NCI-H1417 (cell line): ENCODE measurements at regions not wholly inside any gene's neighbourhood (a gene's known extent, or its start where the extent isn't known, plus 50 kb on each side); places are given as distances from the start of the nearest gene placed in this dataset.
"Not testable (repeated sequence)": the region's sequence is repeated elsewhere in the genome, so short reads cannot be mapped to it uniquely, and the experiment has no call there.

Source experiments
- DNase-seq, 3 experiments: peaks; one replicate each; lab custom pipeline; 2025; lab: John Stamatoyannopoulos, UW

GRCh38 chr10:121135512-121135911 is 284.4 kb downstream of the WDR11 start:
- no peak for DNase-seq

GRCh38 chr10:121137533-121137932 is 286.4 kb downstream of the WDR11 start:
- DNase-seq: no peak

DNA sequence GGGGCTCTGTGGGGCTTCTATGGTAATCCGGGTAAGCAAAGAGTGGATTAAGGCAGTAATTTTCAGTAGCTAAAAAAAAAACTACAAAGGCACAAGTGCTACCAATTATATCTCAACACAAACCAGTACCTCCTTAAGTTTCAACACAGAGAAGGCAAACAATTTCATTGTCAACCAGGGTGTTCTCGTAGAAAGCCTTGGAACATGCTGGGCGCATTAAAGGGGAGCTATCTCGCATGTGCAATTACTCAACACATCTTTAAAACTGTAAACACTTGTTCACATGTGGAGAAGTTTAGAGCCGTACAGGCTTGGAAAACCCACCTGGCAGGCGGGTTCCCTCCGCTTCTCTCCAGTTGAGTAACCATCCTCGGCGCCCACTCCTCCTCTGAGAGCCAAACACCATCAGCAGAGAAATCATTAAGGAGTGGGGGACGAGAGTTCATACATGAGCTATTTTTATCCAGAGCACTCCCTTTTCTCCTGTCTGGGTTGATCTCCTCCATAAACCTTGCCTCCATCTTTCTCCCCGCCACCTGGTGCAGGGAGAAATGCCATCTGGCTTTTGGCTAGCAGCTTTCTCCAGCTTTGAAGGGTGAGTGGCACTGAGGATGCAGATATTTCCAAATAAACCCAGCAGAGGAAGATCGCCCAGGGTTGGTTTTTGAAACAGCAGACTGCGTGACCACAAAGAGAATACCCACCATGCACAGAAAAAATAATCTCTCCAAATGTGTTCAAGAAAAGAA is 287.1 kb downstream of the WDR11 start:
- DNase-seq: peak in 1 of 3 experiments; percentile 0

DNA sequence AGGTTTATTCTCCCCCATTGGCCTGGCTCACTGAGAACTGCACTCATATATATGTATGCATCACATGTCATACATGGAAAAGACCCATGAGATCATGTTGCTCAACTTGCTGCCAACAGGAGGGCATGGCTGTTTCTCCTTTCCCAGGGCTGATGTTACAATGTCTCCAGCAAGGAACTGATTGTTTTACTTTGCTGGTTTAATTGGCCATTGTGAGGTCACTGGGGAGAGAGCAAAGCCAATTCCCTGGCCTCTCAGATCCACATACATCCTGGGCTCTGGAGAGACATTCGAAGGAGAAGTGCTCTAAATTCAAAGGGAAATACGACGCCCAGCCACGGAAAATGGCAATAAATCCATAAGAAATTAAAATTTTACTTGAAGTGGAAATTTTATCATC is 287.8 kb downstream of the WDR11 start:
- no peak for DNase-seq

GRCh38 chr10:121145802-121146395 is 294.7 kb downstream of the WDR11 start:
- not testable (repeated sequence) for DNase-seq

DNA sequence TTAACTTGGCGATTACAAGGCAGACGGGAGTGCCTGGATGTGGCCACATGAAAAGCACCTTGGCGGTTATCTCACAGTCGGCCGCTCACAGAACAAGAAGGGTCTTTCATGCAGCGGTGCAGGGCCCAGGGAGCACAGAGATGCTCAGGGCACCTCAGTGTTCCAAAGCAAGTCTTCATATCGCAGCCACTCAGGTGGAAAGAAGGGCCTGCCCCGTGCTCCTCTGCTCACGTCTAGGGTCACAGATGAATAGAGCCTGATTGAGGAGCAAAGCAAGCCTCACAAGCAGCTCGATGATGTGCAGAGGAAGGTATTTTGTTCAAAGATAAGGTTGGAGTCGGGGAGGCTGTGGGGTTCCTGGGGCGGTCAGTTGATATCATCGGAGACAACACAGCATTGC is 297.8 kb downstream of the WDR11 start:
- no peak for DNase-seq

DNA sequence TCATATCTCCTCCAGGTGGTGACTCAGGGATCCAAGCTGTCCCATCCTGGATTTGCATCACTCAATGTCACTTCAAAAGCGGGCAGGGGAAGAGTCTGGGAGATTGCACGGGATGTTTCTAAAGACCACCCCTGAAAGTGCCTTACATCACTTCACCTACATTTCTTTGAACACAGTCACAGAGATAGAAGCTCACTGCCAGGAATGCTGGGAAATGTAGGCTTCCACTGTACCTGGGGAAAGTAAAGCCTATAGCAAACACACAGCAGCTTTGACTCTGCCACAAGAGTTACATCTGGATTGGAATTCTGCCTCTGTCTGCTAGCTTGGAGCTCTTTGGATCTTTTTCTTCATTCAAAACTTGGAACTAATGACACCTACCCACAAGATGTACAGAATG is 300.9 kb downstream of the WDR11 start:
- no peak for DNase-seq

GRCh38 chr10:121152935-121153334 is 301.8 kb downstream of the WDR11 start:
- no peak for DNase-seq

GRCh38 chr10:121154310-121154709 is 303.1 kb downstream of the WDR11 start:
- DNase-seq: no peak

- DNase-seq: no peak
These were observed 303.7 kb downstream of the WDR11 start for GRCh38 chr10:121154846-121155245.

DNA sequence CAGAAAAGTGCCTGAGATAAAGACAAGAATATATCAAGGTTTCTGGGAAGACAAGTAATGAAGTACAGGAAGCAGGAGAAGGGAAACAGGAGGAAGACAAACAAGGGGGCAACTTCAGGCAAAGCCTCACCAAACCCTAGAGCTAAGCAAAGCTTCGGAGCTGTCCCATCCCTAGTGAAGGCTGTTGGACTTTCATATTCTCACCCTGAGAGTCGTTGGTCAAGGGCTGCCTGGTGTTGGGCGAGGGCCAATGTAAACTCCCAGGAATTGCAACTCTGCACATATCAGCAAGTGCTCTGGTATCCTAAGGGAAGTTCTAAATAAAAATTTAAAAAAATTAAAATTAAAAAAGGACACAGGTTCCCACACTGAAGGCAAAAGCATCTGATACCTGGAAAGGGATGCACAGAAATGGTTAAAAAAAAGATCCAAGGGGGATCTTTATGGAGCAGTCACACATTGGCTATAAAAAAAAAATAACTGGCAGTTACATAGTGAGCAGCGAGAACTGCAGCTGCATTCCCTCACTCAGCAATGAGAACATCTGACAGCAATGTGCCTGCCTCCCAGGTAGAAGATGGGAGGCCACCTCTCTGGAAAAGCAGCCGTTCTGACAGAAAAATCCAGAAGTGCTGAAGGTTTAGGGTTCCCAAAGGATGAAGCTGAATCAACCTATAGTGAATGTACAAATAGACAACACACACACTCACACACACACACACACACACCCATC is 304.7 kb downstream of the WDR11 start:
- no peak for DNase-seq

DNA sequence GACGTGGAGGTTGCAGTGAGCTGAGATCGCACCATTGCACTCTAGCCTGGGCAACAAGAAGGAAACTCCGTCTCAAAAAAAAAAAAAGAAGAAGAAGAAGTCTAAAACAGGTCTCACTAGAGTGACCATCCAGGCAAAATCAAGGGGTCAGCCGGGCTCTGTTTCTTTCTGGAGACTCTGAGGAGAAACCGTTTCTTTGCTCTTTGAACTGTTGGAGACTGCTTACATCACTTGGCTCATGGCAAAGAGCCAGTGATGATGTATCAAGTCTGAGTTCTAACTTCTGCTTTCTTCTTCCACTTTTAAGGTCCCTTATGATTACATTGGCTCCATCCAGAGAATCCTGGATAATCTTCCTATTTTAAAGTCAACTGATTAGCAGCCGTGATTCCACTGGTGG is 306.8 kb downstream of the WDR11 start:
- DNase-seq: no peak

DNA sequence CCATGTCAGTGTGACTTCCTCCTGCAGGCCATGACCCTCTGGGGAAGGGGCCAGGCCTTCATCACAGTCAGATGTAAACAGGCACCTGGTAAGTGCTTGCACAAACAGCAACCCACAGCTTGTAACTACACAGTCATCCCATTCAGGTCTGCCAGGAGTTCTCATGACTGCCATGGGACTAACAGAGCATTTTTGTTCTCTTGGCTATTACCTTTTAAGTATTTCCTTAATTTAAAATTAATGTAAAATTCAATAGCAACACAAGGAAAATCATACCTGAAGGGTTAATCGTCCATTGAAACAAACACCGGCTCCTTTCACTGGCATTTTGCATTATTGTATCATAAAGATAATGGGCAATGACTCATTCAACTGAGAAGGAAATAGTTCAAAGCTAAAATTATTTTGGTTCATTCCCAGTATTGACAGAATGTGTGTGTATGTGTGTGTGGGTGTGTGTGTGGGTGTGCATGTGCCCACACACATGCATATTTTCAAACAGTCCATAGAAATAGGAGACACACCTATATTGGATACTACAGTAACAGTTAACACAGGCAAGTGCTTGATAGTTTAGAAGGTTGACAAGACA is 307.9 kb downstream of the WDR11 start:
- DNase-seq: no peak

- no peak for DNase-seq
These were observed 308.5 kb downstream of the WDR11 start for GRCh38 chr10:121159670-121160069.

GRCh38 chr10:121165276-121165675 is 314.1 kb downstream of the WDR11 start:
- DNase-seq: no peak

GRCh38 chr10:121167534-121168243 is 316.5 kb downstream of the WDR11 start:
- DNase-seq: peak in 1 of 3 experiments; percentile 46

GRCh38 chr10:121168545-121169216 is 317.5 kb downstream of the WDR11 start:
- DNase-seq: no peak

GRCh38 chr10:121169406-121169805 is 318.2 kb downstream of the WDR11 start:
- DNase-seq: no peak

- DNase-seq: no peak
These were observed 320.9 kb downstream of the WDR11 start for GRCh38 chr10:121171825-121172787.

GRCh38 chr10:121179006-121179405 is 327.8 kb downstream of the WDR11 start:
- no peak for DNase-seq
